DMS153 (cell line): ENCODE measurements at regions not wholly inside any gene's neighbourhood (a gene's known extent, or its start where the extent isn't known, plus 50 kb on each side); places are given as distances from the start of the nearest gene placed in this dataset.

Experiments
- DNase-seq: peaks from one replicate; lab custom pipeline; 2025; lab: John Stamatoyannopoulos, UW

- no peak for DNase-seq
Observed at GRCh38 chr11:80157447-80157846, 716.6 kb upstream of the TENM4 start.

GRCh38 chr11:80156062-80156461, 715.2 kb upstream of the TENM4 start:
- no peak for DNase-seq

GRCh38 chr11:80155412-80156017, 714.7 kb upstream of the TENM4 start:
- no peak for DNase-seq

GRCh38 chr11:80146232-80146631, 705.4 kb upstream of the TENM4 start:
- no peak for DNase-seq

GRCh38 chr11:80144897-80145594, 704.2 kb upstream of the TENM4 start:
- no peak for DNase-seq

GRCh38 chr11:80136991-80137390, 696.2 kb upstream of the TENM4 start:
- no peak for DNase-seq

GRCh38 chr11:80129396-80129795, 688.6 kb upstream of the TENM4 start:
- DNase-seq, result no peak

- no peak for DNase-seq
Observed at GRCh38 chr11:80122211-80122610, 681.4 kb upstream of the TENM4 start.

- DNase-seq, result no peak
Observed at GRCh38 chr11:80118073-80118472, 677.2 kb upstream of the TENM4 start.

- DNase-seq, result no peak
Observed at GRCh38 chr11:80116796-80117195, 676.0 kb upstream of the TENM4 start.

- no peak for DNase-seq
Observed at GRCh38 chr11:80109652-80110051, 668.8 kb upstream of the TENM4 start.

GRCh38 chr11:80109031-80109430, 668.2 kb upstream of the TENM4 start:
- DNase-seq, result no peak

- no peak for DNase-seq
Observed at GRCh38 chr11:80107415-80107814, 666.6 kb upstream of the TENM4 start.

- no peak for DNase-seq
Observed at GRCh38 chr11:80104191-80104590, 663.4 kb upstream of the TENM4 start.

GRCh38 chr11:80103142-80103859, 662.5 kb upstream of the TENM4 start:
- DNase-seq, result no peak

GRCh38 chr11:80097146-80097545, 656.3 kb upstream of the TENM4 start:
- DNase-seq, result no peak

- no peak for DNase-seq
Observed at GRCh38 chr11:80096736-80097135, 655.9 kb upstream of the TENM4 start.

GRCh38 chr11:80086496-80087055, 645.7 kb upstream of the TENM4 start:
- no peak for DNase-seq

GRCh38 chr11:80085563-80085962, 644.7 kb upstream of the TENM4 start:
- DNase-seq, result no peak

GRCh38 chr11:80084608-80085007, 643.8 kb upstream of the TENM4 start:
- no peak for DNase-seq

GRCh38 chr11:80083531-80083951, 642.7 kb upstream of the TENM4 start:
- no peak for DNase-seq

GRCh38 chr11:80082406-80082805, 641.6 kb upstream of the TENM4 start:
- no peak for DNase-seq

- no peak for DNase-seq
Observed at GRCh38 chr11:80077113-80077512, 636.3 kb upstream of the TENM4 start.
